GM03348 (cell line): ENCODE measurements at regions not wholly inside any gene's neighbourhood (a gene's known extent, or its start where the extent isn't known, plus 50 kb on each side); places are given as distances from the start of the nearest gene placed in this dataset.
A peak's percentile ranks its signal among the peaks of the same experiment; 100 is the strongest.
"Not testable (repeated sequence)": the region's sequence is repeated elsewhere in the genome, so short reads cannot be mapped to it uniquely, and the experiment has no call there.

ENCODE experiments used
- DNase-seq: peaks from one replicate; pipeline ENCODE4 v3.0.0; 2012; ENCODE audit warnings: low spot score

DNA sequence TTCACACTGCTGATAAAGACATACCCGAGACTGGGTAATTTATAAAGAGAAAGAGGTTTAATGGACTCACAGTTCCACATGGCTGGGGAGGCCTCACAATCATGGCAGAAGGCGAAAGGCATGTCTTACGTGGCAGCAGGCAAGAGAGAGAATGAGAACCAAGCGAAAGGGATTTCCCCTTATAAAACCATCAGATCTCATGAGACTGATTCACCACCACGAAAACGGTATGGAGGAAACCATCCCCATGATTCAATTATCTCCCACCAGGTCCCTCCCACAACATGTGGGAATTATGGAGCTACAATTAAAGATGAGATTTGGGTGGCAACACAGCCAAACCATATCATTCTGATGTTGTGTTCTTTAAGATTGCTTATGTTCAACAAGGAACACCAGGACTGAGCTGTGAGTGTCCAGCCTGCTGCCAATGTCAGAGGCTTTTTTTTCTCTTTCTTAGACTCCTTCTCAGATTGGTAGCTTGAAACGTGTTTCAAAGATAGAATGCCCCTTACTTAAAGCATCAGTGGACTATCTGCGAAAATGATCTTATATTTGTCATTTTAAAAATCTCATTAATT lies 124.1 kb upstream of the TWIST2 start:
- not testable (repeated sequence) for DNase-seq

DNA sequence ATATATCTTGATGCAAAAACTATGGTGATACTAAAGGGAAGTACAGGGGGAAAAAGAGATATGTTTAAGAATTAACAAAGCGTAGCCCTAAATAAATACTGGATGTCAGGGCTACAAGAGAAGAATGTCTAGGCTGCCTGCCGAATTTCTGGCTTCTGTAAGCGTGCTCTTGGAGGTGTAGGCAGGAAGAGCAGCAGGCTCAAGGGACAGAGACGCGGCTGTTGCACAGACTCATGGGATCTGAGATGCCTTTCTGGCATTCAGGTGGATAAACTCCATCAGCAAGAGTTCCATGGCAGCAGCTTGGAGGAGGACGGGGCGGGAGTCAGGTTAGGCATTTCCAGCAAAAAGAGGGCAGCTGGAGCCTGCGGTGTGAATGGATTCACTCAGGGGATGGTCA lies 123.2 kb upstream of the TWIST2 start:
- DNase-seq, result no peak

DNA sequence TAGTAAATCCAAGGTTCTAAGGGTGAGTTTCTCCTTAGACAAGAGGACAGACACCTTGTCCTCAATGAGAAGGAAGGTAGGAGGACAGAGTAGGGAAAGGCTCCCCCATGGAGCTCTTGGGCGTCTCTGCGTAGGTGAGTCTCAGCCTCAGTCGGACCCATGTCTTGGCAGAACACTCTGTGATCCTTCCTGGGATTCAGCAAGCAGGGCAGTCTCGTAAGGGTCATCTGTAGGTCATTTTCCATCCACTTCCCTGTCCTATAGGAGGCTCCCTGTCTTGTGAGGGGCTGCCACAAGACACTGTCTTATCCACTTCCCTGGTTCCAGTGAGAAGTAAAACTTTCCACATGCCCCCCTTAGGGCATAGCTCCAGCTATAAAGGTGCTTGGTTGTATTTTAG lies 122.6 kb upstream of the TWIST2 start:
- DNase-seq, result no peak

DNA sequence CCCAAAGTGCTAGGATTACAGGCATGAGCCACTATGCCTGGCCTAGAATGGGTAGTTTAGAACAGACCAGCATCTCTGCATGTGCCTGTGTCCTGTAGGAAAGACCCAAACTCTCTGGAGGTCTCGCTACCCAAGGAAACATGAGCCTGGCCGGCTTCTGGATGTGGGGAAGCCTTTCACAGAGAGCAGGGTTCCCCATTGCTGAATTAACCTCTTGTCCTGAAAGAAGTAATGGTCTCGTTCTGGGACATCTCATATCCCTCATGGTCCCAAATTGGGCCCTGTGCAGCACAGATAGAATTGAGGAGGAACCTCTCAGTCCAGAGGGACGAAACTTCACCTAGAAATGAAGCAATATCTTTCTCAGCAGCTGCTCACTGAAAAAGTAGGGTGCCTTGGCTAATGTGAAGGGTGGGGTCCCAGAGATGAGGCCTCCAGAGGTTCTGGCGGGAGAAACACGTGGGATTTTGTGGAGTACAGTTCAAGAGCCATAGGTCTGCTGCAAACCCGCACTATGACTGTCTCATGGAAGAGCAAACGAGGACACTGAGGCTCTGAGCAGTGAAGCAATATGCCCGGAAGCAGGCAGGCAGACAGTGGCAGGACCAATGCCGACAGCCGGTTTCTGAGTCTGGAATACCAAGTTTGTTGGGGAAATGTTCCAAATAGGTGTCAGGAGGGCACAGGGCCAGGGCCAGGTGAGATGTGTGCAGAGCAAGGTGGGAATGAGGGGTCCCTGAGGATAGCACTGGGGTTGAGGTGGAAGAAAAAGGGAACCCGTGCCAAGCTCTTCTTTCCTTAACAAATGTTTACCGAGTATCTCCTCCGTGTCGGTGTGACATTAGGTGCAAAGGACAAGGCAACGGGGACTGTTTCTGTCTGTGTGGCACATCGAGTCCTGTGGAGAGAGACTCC lies 121.0 kb upstream of the TWIST2 start:
- DNase-seq, result no peak

DNA sequence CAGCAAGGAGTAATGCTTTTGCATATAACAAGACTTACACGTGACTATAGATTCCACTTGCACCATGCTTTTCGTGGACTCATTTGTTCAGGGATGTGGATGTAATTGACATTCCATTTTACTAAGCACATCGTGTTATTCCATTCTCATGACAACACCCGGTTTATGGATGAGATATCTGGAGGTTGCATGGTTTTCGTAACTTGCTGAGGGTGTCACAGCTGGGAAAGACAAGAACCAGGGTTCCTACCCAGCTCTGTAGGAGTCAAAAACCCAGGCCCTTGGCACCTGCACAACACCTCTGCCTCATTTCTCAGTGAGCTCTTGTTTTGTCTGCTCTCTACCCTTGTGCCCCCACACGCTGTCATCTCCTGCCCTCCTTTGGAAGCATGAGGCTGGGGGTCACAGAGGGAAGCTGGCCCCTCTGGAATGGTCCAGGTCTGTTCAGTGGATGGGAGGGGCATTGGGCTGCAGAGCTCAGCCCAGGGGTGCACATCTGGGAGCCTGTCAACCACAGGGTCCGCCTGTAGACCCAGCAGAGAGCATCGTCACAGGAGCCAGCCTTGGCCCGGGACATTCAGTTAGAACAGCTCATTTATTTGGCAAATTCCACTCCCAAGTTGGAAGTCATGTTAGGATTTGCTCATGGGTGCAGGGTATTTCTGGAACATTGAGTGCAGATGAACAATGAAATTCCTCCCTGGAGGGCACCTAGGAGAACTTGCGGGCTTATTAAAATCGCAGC lies 120.1 kb upstream of the TWIST2 start:
- DNase-seq, result peak; percentile 86

DNA sequence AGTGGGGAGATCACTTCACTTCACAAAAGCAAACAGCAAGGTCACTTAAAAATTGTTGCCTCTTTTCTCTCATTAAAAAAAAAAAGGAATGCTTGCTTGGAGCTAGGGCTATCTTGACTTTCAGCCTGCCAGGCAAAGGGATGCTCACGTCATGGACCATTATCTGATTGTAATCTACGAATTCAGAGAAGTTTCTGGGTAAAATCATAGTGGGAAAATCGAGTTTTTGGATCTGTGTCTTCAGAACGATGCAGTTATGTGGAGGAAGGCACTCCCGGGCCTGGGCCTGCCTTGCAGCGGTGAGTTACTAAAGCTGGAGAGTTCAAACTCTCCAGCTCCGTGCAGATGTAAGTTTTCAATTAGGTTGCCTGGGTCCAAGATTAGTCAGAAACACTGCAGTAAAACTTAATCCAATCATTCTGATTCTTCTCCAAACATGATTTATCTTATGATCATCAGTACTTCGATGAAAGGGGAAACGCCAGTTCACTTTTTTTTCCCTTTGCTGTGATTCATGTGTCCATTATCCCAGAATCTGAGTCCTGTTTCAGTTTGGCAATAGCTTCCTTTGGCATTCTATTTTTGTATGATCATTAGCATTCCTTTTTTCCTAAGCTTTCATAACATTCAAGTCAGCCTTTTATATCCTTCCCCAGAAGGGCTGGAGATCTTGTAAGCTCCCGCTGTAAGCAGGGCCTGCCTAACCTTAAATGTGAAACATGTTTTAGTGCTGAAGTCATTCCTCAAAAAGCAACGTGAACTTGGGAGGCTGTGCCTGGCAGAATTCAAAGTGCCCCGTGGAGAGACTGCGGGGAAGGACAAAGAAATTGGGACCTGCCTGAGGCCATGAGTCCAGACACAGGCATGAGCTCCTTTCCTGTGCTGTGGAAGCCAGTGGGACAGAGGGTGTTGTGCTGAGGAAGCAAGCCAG lies 119.3 kb upstream of the TWIST2 start:
- DNase-seq, result peak; percentile 83

DNA sequence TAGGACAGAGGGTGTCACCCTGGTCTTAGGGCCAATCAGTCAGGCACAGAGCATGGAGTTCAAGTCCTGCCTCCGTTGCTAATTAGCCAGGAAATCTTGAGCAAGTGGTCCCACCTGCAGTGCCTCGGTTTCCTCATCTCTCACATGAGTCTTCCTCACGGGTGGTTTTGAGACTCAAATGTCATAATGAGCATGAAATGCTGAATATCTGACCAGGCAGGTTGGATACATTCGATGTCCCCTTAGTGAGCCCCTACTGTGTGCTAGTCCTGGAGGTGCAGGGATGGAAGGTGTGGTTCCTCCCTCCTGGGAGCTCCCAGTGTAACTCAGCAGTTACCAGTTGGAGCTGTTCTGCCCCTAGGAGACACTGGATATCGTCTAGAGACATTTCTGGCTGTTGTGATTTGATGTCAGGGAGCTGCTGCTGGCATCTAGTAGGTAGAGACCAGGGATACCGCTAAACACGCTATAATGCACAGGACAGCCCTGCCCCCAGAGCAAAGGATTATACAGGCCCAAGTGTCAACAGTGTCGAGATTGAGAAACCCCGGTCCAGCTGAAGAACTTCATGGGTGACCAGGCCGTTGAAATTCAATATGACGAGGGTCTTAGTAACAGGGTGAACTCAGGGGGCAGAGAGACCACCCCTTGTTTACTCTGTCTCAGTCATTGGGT lies 118.5 kb upstream of the TWIST2 start:
- DNase-seq, result no peak

DNA sequence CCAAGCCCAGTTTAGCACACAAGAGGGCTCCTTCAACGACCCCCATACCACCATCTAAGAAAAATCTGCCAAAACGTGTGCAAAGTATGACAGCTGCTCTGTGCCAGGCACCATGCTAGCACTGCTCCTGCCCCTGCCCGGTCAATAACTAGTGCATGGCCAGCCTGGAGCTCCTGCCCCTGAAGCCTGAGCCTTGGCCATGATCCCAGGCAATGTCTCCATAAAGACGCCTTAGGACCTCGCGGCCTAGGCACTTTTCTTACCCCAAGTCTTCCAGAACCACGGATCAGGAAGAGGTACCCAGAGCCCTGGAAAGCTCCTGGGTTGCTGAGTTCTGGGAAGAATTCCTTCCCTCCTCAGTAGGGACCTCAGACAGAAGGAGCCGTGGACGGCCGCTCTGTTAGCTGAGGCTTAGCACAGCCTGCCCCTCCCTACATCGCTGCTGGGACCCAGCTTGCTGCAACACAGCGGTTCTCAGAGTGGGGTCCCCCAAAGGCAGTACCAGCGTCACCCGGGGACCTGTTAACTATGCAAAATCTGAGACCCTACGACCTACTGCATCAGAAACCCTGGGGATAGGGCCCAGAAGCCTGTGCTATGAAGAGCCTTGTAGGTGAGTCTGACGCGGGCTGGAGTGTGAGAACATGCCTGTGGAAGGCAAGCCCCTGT lies 117.8 kb upstream of the TWIST2 start:
- no peak for DNase-seq

DNA sequence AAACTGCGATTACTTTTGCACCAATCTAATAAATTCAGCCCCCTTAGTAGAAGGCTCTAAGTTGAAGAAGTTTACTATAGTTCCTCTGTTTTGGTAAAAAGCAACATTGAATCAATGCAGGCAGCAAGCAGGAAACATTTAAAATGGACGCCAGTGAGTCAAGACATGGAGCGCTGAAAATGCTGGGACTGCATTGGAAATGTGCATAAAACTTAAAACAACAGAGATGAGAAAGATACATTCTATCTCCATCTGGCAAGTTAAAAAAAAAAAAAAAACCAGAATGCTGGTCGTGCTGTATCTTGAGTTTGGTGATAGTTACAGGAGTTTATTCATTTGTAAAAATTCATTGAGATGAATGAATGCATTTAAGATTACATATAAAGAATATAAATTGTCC lies 117.0 kb upstream of the TWIST2 start:
- no peak for DNase-seq

DNA sequence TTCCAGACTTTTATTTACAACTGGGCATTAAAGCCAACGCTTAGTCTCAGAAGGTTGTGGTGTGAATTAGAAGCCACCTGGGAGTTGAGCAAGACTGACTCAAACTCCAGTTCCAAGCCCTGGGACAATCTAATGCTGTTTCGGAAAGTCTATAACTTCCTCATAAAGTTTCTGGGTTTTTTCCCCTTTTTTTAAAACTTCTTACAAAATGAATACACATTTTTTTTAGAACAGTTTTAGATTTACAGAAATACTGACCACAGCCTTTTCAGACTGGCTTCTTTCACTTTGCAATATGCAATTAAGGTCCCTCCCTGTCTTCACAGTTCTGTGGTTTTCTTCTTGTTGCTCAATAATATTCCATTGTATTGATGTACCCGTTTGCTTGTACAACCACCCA lies 115.9 kb upstream of the TWIST2 start:
- peak; percentile 67 for DNase-seq

DNA sequence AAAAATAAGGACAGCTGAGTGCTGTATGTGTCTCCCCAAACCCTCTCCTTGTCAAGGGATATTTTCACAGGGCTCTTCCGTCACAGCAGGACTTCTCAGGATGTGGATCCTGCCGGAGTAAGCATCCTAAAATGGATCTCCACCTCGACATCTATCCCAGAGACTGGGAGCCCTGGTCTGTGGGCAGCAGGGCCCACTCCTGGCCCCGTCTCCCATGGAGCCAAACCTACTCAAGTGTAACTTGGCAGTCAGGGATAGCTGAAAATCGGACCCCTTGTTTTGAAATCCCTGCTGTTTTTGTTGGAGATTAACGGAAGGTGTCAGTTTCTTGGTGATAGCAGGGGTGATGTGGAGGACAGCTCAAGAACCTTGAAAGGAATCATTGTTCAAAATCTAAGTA lies 109.0 kb upstream of the TWIST2 start:
- DNase-seq, result no peak

DNA sequence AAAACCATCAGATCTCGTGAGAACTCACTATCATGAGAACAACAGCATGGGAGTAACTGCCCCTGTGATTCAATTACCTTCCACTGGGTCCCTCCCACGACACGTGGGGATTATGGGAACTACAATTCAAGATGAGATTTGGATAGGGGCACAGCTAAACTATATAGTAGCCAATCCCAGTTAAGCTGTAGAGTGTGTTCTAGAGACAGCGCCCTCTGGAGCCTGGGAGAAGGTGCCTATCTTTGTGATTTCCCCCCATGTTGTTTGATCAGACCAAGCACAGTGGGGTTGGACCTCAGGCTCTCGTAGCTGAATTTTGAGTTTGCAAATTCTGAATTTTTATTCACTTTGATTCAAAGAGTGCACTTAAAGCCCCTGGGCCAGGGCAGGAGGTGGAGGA lies 108.2 kb upstream of the TWIST2 start:
- DNase-seq, result no peak

DNA sequence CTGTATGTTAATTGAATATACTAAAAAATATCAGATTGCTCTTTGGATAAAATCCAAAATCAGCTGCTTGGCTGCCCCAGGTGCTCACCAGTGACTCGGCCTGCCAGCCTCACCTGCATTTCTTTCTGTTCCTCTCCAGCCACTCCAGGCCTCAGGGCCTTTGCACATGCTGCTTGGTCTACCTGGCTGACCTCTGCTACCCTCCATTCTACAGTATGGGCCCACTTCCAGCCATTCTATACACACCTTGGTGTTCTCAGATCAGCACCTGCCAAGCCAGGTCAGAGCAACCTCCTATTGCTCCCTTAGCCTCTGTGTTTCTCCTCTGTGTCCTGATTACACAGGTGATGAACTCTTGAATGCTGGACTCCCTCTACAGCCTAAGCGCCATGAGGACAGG lies 106.6 kb upstream of the TWIST2 start:
- DNase-seq, result no peak

DNA sequence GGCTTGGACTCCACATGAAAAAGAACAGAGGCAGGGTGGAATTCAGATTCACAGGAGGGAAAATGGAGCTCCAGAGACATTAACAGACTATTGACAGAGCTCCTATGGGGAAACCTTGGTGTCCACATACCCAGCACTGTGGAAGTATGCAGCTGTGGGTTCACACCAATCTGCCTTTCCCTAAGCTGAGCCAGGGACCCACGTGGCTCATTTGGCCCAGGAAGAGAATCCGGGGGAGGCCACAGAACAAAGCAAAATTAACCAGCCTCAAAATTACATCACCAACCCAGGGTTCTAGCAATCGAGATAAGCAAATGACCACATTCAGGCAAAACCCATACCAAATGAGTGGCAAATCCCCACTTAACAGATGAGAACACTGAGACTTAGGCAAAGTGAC lies 105.8 kb upstream of the TWIST2 start:
- DNase-seq, result peak; percentile 28

DNA sequence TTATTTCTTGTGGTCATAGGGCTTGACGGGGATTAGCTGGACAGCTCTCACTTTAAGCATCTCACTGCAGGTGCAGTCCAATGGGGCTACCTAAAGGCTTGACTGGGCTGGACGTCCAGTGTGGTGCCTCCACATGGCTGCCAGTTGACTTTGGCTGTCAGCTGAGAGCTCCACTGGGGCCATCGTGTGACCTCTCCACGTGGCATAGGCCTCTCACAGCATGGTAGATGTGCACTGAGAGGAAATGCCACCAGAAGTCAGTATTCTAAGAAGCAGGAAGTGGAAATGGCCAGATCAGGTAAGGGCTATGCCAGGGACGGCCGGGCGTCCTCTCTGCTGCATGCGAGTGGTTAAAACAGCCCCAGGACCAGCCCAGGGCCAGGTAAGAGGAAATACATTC lies 105.2 kb upstream of the TWIST2 start:
- DNase-seq, result no peak

DNA sequence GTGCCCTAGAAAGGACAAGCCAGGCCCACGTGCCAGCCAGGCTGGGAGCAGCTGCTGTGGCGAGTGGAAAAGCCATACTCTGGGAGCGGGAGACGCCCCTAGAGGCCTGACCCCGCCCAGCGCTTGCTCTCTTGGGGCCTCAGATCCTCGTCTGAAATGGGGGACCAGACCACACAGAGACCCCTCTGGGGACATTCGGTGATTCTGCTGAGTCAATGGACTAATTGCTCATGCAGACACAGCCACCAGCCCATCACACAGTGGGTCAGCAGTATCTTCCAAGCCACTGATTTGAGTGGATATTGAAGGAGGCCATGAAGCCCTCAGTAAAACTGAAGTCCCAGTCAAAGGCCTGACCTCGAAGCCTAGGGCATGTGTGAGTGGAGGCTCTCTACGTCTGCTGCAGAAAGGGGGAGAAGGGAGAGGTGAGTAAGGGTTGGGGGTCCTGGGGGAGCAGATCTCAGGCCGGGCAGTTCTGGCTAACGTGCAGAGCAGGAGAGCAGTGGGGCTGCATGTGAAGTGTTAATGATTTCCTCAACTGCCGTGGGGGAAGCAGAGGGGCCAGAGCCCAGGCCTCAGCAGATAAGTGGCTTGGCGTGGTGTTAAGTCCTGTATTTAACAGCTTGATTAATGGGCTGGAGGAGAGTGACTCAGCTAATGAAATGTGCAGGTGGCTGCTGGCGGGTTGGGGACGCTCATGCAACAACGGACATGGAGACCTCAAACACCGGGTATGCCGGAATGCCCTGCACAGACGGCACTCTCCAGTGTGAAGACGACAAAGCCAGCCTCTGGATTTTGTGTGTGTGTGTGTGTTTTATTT lies 104.4 kb upstream of the TWIST2 start:
- no peak for DNase-seq

DNA sequence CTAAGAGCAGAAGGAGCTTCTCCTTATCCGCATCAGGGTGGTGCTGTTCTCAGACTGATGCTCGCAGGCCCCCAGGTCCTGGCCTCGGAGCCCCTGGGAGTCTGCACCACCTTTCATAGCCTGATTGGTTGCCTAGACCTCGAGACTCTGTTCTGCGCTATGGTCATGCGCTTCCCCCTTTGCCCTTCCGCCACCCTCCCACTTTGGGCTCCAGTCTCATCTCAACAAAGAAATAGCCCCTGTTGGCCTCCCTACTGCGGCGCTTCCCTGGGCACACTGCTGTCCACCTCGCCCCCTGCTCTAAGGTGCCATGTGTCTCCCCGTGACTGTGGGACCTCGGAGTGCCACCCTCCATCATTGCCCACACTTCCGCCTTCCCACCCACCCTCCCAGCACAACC lies 102.9 kb upstream of the TWIST2 start:
- DNase-seq, result no peak

DNA sequence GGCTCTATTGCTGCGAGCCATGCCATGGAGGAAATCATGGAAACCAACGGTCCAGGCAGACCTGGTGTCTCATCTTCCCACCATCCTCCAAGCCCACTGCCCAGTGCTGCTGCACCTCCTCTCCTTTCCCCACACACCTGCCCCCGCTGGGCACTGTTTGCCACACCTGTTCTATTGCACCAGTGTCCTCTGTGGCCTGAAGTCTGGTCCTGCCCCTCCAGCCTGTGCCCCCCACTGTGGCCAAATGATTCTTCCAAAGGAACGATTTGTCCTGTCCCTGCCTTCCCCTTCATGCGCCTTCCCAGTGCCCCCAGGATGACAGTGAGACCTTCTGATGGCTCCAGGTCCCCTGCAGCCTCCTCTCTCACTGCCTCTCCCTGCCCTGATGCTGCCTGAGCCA lies 101.9 kb upstream of the TWIST2 start:
- no peak for DNase-seq

DNA sequence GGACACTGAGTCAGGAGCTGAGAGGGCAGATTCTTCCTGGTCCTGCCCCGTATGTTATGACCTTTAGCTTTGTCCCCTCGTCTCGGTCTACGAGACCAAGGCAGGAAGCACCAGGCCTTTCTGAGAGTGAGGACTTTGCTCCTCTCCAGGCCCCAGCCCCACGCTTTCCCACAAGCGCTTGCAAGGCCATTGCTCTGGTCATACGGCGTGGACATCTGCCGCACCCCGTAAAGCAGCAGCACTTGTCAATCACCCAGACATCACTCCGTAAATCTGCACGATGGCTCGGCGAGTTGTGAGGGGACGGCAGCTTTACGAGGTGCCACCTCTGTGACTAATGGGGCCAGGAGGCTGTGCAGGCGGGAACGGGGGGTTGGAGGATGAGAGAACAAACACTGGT lies 100.8 kb upstream of the TWIST2 start:
- DNase-seq, result no peak

DNA sequence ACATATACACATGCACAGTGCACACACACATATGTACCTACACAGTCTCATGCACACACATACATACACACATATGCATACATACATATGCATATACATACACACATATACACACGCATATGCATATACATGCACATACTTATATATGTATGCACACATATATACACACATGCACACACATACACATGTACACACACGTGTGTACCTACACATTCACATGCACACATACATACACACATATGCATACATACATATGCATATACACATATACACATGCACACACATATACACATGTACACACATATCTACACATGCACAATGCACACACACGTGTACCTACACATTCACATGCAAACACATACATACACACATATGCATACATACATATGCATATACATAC lies 100.3 kb upstream of the TWIST2 start:
- no peak for DNase-seq
